ENCODE measurements at regions not wholly inside any gene's neighbourhood (a gene's known extent, or its start where the extent isn't known, plus 50 kb on each side); places are given as distances from the start of the nearest gene placed in this dataset.

DNA sequence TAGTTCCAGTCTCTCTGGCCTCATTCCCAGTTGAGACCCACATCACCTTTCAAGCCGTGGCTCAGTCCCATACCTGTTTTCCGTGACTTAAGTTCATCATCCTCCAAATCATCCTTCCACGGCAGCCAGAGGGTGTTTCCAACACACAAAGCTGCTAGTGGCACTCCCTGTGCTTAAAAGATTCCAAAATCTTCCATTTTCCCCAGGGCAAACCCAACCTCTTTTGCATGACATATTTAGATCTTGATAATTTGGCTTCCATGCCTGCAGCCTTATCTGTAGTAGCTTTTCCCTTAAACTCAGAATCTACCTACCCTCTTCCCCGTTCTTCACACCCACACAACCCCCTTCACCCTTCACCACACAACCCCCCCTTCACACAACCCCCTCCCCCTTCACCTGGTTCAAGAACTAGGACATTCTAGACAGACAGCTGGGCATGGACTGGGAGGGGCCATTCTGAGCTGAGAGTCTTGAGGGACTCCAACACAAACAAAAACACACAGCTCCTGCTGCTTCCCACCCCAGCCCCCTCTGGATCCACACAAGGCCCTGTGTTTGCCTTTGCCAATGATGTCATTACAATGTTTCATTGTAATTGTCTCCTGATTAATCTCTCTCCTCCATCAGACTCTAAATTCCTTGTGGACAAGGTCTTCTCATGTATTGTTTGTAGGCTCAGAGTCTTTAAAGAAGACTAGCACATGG lies 268.2 kb downstream of the SH3GL2 start:
- no peak for DNase-seq (ENCODE audit: low read depth)

GRCh38 chr9:17847908-17848307 lies 269.0 kb downstream of the SH3GL2 start:
- no peak for DNase-seq (ENCODE audit: low read depth)

- DNase-seq (ENCODE audit: low read depth) = no peak
These were observed 273.2 kb downstream of the SH3GL2 start for GRCh38 chr9:17852108-17852507.

DNA sequence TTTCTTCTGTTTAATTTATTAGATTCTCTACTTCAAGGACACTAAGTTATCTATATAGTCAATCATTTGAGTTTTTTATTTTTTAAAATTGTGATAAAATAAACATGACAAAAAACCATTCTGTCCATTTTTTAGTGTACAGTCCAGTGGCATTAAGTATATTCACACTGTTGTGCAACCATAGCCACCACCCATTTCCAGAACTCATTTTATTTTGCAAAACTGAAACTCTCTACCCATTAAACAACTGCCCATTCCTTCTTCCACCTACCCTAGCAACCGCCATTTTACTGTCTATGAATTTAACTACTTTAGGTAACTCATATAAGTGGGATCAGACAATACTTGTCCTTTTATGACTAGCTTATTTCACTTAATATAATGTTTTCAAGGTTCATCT lies 275.6 kb downstream of the SH3GL2 start:
- no peak for DNase-seq (ENCODE audit: low read depth)

DNA sequence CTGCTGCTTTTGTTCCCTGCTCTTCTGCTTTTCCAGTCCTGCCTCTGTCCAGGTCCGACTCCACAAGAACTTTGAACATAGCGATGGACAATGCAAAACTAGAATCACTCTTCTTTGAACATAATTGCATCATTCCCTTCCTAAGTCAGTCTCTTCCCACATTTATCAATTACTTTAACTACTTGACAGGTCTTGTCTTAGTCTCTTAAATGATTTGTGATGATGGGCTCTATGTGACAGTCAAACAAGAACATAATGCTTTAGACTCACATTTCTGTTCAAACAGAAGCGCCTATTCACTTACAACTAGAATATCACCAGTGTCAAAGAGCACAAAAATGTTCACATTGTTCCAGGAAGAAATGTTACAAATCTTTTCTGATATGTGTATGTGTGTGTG lies 278.1 kb downstream of the SH3GL2 start:
- DNase-seq (ENCODE audit: low read depth) = no peak

DNA sequence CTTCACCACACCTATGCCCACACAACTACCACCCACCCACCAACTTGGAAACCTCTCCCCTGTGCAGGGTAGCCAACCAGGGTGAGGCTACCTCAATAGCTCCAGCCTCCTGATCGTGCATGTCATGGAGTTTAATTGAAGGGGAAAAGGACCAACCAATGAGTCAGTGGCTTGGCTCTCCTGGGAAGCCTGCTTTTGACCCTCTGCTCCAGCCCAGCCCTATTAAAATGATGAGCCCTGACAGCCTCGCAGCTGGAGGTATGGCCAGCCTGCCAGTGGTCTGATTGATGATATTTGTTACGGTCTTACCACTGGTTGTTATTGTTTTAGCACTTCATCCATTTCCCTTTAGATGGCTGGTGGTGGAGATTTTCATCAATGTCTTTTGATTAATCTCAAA lies 280.4 kb downstream of the SH3GL2 start:
- no peak for DNase-seq (ENCODE audit: low read depth)

GRCh38 chr9:17859987-17860386 lies 281.1 kb downstream of the SH3GL2 start:
- no peak for DNase-seq (ENCODE audit: low read depth)

GRCh38 chr9:17862101-17862500 lies 283.2 kb downstream of the SH3GL2 start:
- no peak for DNase-seq (ENCODE audit: low read depth)

GRCh38 chr9:17862629-17863028 lies 283.8 kb downstream of the SH3GL2 start:
- DNase-seq (ENCODE audit: low read depth) = no peak

DNA sequence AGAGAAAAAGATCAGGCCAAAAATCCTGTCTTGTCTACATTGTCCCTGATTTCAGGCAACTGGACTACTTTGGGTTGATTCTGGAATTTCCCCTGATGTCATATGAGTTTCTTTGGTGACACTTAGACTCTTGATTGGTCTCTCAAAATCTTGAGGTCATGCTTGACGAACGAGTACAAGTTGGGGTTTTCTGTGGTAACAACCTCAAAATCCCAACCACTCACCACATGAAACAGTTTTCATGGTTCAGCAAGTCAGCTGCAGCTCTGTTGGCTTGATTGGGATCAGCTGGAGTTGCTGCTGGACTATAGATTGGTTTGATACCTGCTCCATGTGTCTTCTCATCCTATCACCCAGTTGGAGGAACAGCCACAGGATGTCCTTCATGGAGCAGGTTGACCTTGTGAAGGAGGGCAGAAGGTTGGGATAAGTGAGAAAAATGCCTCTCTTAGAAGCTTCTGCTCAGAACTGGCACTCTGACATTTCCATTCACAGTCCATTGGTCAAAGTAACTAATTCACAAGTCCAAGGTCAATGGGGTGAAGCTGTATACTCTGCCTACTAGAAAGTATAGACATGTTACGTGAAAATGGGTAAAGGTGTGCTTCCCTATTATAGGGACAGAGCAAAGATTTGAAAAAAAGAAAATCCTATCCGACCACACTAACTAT lies 284.5 kb downstream of the SH3GL2 start:
- DNase-seq (ENCODE audit: low read depth) = no peak

- no peak for DNase-seq (ENCODE audit: low read depth)
These were observed 285.1 kb downstream of the SH3GL2 start for GRCh38 chr9:17863924-17864323.

DNA sequence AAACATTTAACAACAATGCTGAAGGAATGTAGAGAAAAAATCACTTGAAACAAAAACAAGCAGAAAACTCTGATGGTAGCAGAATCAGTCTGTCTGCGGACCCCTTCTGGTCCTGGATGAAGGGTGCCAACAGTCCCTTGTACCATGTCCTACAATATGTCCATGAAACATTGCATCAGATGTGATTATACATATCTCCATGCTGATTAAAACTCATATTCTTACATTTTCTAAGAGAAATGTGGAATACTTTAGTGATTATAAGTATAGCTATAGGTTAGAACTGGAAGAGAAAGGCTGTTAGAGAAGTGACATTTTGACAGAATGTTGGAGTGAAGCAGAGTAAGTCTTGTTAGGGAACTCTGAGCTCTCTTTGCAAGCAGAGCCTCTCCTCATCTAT lies 286.1 kb downstream of the SH3GL2 start:
- DNase-seq (ENCODE audit: low read depth) = no peak

DNA sequence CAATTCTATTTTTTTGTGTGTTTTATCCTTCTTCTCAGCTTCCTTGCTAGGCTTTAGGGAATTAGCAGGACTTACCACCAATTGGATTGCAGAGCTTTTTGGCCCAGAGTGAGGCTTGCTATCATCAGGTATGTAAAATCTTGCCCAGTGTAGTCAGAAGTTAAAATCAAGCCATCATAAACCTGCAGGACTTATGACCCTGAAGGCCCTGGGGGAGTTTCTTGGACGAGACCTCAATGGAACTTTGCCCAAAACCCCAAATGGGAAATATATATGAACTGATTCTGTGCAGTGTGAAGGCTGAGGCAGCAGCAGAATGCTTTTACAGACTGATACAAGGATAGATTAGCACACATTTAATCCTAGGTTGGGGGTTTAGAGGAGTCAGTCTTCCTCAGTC lies 287.0 kb downstream of the SH3GL2 start:
- no peak for DNase-seq (ENCODE audit: low read depth)

DNA sequence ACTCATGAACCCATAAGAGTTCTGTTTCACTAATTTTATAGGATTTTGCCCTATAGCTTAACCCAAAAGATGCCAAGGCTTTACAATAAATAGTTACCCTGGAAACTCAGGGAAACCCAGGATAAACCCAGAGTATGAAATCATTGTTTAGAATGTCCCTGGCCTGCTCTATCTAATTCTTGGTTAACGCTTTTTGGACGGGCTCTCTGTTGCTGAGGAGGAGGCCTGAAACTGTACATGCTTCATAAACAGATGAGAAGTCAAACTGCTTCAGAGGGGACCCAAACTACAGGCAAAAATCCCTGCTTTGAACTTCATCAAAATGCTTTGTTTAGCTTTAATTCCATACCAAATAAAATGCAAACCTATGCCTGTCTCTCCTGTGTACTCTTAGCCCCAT lies 291.9 kb downstream of the SH3GL2 start:
- no peak for DNase-seq (ENCODE audit: low read depth)

DNA sequence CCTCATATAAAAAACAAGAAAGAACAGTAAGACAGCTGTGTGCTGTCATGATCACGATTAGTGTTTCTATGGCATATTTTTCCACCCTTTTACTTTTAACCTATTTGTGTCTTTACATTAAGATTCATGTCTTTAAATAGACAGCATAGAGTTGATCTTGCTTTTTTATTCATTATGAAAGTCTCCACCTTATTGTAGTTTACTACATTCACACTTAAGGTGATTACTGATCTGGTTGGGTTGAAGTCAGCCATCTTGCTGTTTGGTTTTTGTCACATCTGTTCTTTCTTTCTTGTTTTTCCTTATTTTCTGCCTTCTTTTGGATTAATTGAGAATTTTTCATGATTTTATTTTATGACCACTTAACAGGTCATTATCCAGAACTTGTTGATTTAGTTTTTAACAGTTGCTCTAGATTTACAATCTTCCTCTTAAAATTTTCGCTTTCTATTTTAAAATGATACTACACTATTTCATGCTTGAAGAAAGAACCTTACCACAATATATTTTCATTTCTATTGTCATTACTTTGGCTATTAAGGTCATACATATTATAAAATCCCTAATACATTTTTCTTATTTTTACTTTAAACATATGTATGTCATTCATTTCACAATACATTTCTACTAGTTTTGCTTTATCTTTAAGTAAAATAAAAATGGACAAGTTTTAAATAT lies 292.5 kb downstream of the SH3GL2 start:
- no peak for DNase-seq (ENCODE audit: low read depth)

- no peak for DNase-seq (ENCODE audit: low read depth)
These were observed 297.0 kb downstream of the SH3GL2 start for GRCh38 chr9:17875886-17876285.

DNA sequence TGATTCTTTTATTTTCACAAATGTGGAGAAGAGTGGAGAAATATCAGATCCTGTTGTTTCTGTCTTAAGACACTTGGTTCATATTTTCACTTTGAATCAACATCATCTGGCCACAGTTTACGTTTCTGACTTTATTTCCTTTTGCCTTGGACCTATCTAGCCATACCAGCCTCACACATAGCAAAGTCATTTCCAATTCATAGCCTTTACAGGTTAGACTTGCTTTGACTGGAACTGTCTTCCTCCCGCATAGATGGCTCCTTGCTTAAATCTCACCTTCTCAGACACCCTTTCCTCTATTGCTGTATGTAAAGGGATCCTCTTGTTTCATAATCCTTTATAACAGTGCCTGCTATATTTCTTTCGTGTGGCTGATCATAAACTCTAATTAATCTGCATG lies 297.8 kb downstream of the SH3GL2 start:
- no peak for DNase-seq (ENCODE audit: low read depth)

DNA sequence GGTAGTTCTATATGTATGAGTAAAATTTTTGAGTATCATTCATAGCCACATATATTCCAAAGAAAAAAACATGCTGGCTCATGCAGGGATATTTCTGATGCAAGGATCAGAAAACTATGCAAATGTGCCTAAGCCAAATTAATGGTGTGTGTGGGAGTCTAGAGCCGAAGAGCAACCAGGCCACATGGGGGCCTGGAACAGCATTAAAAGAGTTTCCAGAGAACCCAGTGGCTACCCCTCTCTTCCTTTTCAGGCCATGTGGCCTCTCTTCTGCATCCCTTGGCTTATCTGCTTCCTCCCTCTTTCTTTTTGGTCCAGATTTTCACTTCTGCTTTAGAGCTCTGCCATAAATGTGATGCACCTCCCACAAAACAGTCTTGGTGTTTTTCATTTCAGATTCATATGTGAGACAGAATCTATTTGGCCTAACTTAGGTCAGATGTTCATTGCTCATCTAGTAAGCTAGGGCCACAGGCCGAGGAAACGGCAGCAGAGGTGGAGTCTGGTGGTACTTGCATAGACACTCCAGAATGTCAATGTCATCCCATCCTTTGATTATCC lies 300.0 kb downstream of the SH3GL2 start:
- no peak for DNase-seq (ENCODE audit: low read depth)

DNA sequence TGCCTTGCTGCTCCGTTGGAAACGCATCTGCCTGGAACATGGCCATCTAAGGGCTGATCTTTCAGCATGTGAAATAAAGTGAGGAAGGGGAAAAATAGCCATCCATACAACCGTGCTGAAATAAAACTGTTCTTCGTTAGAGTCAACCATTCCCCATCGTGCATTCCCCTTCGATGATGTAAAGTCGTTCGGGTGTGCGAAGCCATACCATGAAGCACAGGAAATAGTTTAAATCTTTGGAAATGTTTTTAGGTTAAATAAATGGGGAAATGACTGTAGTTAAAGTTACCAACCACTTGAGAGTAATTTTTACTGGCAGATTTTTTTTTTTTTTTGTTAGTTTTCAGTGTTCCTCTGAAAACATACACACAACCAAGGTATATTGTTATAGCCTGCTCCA lies 302.5 kb downstream of the SH3GL2 start:
- no peak for DNase-seq (ENCODE audit: low read depth)

- no peak for DNase-seq (ENCODE audit: low read depth)
These were observed 304.1 kb downstream of the SH3GL2 start for GRCh38 chr9:17882688-17883594.

GRCh38 chr9:17888066-17888465 lies 309.2 kb downstream of the SH3GL2 start:
- no peak for DNase-seq (ENCODE audit: low read depth)

DNA sequence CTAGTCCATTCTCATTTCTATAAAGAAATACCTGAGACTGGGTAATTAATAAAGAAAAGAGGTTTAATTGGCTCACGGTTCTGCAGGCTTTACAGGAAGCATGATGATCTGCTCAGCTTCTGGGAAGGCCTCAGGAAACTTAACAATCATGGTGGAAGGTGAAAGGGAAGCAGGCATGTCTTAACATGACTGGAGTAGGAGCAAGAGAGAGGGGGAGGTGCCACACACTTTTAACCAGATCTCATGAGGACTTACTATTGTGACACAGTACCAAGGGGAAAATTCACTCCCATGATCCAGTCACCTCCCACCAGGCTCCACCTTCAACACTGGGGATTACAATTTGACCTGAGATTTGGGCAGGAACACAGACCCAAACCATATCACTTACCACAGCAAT lies 310.1 kb downstream of the SH3GL2 start:
- peak; percentile 5 for DNase-seq (ENCODE audit: low read depth)
